Thyroid gland (tissue), 4 donors: ENCODE measurements at regions not wholly inside any gene's neighbourhood (a gene's known extent, or its start where the extent isn't known, plus 50 kb on each side); places are given as distances from the start of the nearest gene placed in this dataset.

Experiments used
- POLR2A ChIP-seq, 2 donors: fragments of 450-650 bp; IDR thresholded peaks; one replicate each; pipeline ENCODE4 v1.6.1; 2017; ENCODE audit warnings: antibody characterized with exemption in 2 of 2, mild to moderate bottlenecking in 2 of 2, moderate library complexity in 1 of 2
- TF ChIP-seq, protein P1 (sequence below), 6 experiments: fragments of 200-600 bp in 3 of 6; fragments of 450-650 bp in 3 of 6; sonication (generic) in 3 of 6; IDR thresholded peaks; one replicate each; pipeline ENCODE4 v1.5.1; 2016 to 2019; ENCODE audit warnings: antibody characterized with exemption in 6 of 6, mild to moderate bottlenecking in 2 of 6, inconsistent platforms in 1 of 6, moderate library complexity in 1 of 6

DNA sequence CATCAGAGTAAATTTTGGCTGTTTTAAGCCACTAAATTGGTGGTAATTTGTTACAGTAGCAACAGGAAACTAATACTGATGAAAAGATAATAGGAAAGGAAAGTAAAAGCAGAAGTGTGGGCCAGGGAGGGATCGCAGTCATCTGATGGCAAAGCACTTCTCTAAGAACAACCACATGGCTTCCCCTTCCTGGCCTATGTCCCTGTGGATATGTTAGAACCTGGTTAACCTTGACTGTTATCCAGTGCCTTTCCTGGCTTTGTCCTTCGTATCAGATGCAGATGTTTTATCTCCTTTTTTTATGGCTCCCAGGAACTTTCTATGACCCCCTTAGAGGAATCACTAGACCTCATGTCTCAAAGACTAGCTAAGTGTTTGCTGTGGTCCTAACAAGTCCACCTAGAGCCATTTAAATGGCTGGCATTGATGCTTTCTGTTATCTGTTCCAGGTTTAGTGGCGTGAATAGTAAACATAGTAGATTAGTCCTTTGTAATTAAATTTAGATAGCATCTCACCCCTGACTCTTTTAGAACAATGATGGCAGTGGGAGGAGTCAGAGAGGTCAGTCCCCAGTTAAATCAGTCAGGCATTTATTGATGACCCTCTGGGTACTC lies 79.2 kb upstream of the PHACTR2 start:
- no peak for TF ChIP-seq POLR2A (IDR thresholded peaks at IDR 0.05)
- TF ChIP-seq, protein P1, sequence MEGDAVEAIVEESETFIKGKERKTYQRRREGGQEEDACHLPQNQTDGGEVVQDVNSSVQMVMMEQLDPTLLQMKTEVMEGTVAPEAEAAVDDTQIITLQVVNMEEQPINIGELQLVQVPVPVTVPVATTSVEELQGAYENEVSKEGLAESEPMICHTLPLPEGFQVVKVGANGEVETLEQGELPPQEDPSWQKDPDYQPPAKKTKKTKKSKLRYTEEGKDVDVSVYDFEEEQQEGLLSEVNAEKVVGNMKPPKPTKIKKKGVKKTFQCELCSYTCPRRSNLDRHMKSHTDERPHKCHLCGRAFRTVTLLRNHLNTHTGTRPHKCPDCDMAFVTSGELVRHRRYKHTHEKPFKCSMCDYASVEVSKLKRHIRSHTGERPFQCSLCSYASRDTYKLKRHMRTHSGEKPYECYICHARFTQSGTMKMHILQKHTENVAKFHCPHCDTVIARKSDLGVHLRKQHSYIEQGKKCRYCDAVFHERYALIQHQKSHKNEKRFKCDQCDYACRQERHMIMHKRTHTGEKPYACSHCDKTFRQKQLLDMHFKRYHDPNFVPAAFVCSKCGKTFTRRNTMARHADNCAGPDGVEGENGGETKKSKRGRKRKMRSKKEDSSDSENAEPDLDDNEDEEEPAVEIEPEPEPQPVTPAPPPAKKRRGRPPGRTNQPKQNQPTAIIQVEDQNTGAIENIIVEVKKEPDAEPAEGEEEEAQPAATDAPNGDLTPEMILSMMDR (IDR thresholded peaks at IDR 0.05), result no peak
